Gastroesophageal sphincter (tissue), 3 donors: ENCODE measurements at regions not wholly inside any gene's neighbourhood (a gene's known extent, or its start where the extent isn't known, plus 50 kb on each side); places are given as distances from the start of the nearest gene placed in this dataset.
"Not testable (repeated sequence)": the region's sequence is repeated elsewhere in the genome, so short reads cannot be mapped to it uniquely, and the experiment has no call there.

Experiments
- EP300 ChIP-seq: sonication (generic); formaldehyde crosslinking; IDR thresholded peaks from one replicate; pipeline ENCODE4 v1.6.1; 2017; ENCODE audit warnings: antibody characterized with exemption, mild to moderate bottlenecking
- POLR2A ChIP-seq, 2 donors: fragments of 450-650 bp; IDR thresholded peaks; one replicate each; pipeline ENCODE4 v1.6.1; 2017; ENCODE audit warnings: antibody characterized with exemption in 2 of 2, mild to moderate bottlenecking in 2 of 2, moderate library complexity in 1 of 2
- TF ChIP-seq, protein P1 (sequence below), 4 experiments: fragments of 200-600 bp in 2 of 4; fragments of 450-650 bp in 2 of 4; sonication (generic) in 1 of 4; IDR thresholded peaks; one replicate each; pipeline ENCODE4 v1.5.1; 2017 to 2019; ENCODE audit warnings: antibody characterized with exemption in 4 of 4, mild to moderate bottlenecking in 2 of 4, moderate library complexity in 2 of 4

DNA sequence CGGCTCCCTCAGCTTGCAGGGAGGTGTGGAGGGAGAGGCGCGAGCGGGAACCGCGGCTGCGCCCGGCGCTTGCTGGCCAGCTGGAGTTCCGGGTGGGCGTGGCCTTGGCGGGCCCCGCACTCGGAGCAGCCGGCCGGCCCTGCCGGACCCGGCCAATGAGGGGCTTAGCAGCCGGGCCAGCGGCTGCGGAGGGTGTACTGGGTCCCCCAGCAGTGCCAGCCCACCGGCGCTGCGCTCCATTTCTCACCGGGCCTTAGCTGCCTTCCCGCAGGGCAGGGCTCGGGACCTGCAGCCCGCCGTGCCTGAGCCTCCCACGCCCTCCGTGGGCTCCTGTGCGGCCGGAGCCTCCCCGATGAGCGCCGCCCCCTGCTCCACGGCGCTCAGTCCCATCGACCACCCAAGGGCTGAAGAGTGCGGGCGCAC lies 206.0 kb downstream of the ZWINT start:
- TF ChIP-seq, protein P1, sequence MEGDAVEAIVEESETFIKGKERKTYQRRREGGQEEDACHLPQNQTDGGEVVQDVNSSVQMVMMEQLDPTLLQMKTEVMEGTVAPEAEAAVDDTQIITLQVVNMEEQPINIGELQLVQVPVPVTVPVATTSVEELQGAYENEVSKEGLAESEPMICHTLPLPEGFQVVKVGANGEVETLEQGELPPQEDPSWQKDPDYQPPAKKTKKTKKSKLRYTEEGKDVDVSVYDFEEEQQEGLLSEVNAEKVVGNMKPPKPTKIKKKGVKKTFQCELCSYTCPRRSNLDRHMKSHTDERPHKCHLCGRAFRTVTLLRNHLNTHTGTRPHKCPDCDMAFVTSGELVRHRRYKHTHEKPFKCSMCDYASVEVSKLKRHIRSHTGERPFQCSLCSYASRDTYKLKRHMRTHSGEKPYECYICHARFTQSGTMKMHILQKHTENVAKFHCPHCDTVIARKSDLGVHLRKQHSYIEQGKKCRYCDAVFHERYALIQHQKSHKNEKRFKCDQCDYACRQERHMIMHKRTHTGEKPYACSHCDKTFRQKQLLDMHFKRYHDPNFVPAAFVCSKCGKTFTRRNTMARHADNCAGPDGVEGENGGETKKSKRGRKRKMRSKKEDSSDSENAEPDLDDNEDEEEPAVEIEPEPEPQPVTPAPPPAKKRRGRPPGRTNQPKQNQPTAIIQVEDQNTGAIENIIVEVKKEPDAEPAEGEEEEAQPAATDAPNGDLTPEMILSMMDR (IDR thresholded peaks at IDR 0.05) = not testable (repeated sequence)
- TF ChIP-seq POLR2A (IDR thresholded peaks at IDR 0.05); EP300: not testable (repeated sequence)
